ENCODE measurements at regions not wholly inside any gene's neighbourhood (a gene's known extent, or its start where the extent isn't known, plus 50 kb on each side); places are given as distances from the start of the nearest gene placed in this dataset.

DNA sequence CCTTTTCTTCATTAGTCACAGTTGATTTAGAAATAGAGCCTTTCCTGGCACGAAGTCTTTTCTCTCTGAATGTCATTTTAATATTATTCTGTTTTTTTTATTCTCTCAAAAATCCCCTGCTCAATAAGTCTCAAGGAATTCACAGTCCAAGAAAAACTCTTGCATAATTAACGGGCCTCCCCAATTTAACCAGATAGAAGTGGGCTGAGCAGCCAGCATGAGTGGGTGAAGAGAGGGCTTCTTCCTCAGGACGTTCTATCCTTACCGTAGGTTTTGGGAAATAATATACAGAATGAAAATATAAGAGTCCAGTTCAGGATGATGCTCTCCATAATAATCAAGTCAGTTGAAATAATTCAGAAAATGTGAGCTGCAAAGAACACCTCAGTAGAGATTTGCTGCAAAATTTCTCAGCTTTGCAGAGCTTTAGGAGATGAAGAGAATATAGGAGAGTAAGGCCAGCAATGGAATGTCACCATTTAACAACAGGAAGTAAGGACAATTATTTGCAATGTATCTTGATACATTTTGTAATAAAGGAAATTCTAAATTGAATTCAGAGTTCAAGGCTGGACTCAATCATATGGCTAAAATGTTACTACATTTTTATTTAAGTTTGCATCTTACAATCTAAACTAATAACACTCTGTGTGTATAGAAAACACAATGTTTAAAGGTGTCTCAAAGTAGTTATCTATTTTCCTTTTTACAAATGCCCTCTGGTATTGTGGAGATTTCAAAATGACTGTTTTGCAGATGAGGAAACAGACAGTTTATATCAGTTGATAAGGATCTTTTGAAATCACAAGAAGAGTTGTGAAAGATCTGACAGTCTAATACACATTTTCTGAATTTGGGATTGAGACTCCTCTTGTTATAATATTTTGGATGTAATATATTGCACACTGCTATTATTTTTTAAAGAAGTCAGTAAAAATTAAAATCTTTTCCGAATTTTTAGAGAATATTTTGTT is 1724.1 kb upstream of the SEL1L start:
- Histone ChIP-seq H3K27me3 (ENCODE audit: insufficient read depth, low read depth) (no peaks in the 10 kb centered on the region), H2AFZ (ENCODE audit: low read depth) (no peak overlapping the region), H3K4me1 (ENCODE audit: low read depth, poor library complexity, severe bottlenecking) (no peaks in the 10 kb centered on the region), H4K20me1 (ENCODE audit: insufficient read depth) (no peaks in the 10 kb centered on the region), H3K4me2 (no peak overlapping the region), H3K27ac (no peak overlapping the region), H3K4me3 (IDR thresholded peaks at IDR 0.05; ENCODE audit: insufficient read depth, low read depth, low read length) (no peak overlapping the region), H3K79me2 (ENCODE audit: insufficient read depth, low read depth) (no peaks in the 10 kb centered on the region), H3K36me3 (ENCODE audit: insufficient read depth) (no peaks in the 10 kb centered on the region), H3K9ac (no peak overlapping the region)
- TF ChIP-seq, protein P1, sequence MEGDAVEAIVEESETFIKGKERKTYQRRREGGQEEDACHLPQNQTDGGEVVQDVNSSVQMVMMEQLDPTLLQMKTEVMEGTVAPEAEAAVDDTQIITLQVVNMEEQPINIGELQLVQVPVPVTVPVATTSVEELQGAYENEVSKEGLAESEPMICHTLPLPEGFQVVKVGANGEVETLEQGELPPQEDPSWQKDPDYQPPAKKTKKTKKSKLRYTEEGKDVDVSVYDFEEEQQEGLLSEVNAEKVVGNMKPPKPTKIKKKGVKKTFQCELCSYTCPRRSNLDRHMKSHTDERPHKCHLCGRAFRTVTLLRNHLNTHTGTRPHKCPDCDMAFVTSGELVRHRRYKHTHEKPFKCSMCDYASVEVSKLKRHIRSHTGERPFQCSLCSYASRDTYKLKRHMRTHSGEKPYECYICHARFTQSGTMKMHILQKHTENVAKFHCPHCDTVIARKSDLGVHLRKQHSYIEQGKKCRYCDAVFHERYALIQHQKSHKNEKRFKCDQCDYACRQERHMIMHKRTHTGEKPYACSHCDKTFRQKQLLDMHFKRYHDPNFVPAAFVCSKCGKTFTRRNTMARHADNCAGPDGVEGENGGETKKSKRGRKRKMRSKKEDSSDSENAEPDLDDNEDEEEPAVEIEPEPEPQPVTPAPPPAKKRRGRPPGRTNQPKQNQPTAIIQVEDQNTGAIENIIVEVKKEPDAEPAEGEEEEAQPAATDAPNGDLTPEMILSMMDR (conservative IDR thresholded peaks at IDR 0.05; ENCODE audit: low read depth, low read length): no peak

DNA sequence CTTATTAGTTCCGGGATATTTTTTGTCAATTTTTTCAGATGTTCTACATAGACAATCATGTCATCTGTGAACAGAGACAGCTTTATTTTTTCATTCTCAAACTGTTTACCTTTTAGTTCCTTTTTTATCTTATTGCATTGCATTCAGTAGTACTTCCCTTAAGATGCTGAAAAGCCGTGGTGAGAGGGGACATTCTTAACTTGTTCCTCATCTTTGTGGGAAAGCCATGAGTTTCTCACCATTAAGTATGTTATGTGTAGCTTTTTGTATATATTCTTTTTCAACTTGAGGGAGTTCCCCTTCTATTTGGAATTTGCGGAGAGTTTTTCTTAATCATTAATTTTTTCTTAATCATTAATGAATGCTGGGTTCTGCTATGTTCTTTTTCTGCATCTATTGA is 1727.1 kb upstream of the SEL1L start:
- no peaks in the 10 kb centered on the region for H4K20me1 ChIP-seq (ENCODE audit: insufficient read depth)
- H3K4me2 ChIP-seq: no peak overlapping the region
- no peak overlapping the region for H3K27ac ChIP-seq
- no peak overlapping the region for H2AFZ ChIP-seq (ENCODE audit: low read depth)
- H3K9ac ChIP-seq: no peak overlapping the region
- no peaks in the 10 kb centered on the region for H3K4me1 ChIP-seq (ENCODE audit: low read depth, poor library complexity, severe bottlenecking)
- TF ChIP-seq, protein P1 (conservative IDR thresholded peaks at IDR 0.05; ENCODE audit: low read depth, low read length): no peak
- no peaks in the 10 kb centered on the region for H3K79me2 ChIP-seq (ENCODE audit: insufficient read depth, low read depth)
- no peaks in the 10 kb centered on the region for H3K27me3 ChIP-seq (ENCODE audit: insufficient read depth, low read depth)
- no peak overlapping the region for H3K4me3 ChIP-seq (IDR thresholded peaks at IDR 0.05; ENCODE audit: insufficient read depth, low read depth, low read length)
- no peaks in the 10 kb centered on the region for H3K36me3 ChIP-seq (ENCODE audit: insufficient read depth)

DNA sequence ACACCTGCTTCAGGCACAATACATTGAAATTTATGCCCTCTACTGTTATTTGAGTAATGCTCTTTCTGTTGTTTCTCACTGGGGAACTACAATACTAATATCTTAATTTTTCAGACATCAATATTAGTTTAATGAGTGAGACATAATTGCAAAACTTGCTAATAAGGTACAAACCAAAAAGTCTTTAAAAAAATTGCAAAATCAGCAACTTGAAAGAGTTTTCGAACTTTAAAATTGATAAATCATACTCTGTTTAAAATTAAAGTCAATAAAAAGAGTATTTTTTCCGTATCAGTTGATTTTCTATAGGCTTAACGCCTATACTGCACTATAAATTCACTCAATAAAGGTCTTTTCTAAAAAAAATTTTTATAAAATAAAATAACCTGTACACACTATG is 1735.9 kb upstream of the SEL1L start:
- Histone ChIP-seq H3K4me3 (IDR thresholded peaks at IDR 0.05; ENCODE audit: insufficient read depth, low read depth, low read length) (no peak overlapping the region), H2AFZ (ENCODE audit: low read depth) (no peak overlapping the region), H3K9ac (no peak overlapping the region), H3K4me1 (ENCODE audit: low read depth, poor library complexity, severe bottlenecking) (no peaks in the 10 kb centered on the region), H3K36me3 (ENCODE audit: insufficient read depth) (no peaks in the 10 kb centered on the region), H3K4me2 (no peak overlapping the region), H3K27me3 (ENCODE audit: insufficient read depth, low read depth) (no peaks in the 10 kb centered on the region), H3K27ac (no peak overlapping the region), H4K20me1 (ENCODE audit: insufficient read depth) (no peaks in the 10 kb centered on the region), H3K79me2 (ENCODE audit: insufficient read depth, low read depth) (no peaks in the 10 kb centered on the region)
- TF ChIP-seq, protein P1 (conservative IDR thresholded peaks at IDR 0.05; ENCODE audit: low read depth, low read length): no peak

DNA sequence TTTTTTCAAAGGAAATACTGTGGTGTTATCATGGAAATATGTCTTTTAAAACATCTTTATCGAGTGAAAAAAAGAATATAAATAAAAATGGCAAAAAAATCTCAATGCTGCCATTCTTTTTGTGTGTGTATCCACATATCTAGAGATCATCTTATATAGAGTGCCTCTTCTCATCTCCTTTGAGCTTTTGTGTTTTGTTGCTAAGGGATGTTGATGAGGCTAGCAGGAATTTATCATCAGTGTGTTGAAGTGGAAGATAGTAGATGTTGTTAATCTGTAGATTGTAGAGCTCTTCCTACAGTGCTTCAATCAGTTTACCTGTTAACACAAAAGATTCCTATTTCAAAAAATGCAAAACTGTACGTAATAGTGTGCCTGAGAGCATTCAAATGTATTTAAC is 1738.0 kb upstream of the SEL1L start:
- Histone ChIP-seq H3K4me3 (IDR thresholded peaks at IDR 0.05; ENCODE audit: insufficient read depth, low read depth, low read length) (no peak overlapping the region), H3K36me3 (ENCODE audit: insufficient read depth) (no peaks in the 10 kb centered on the region), H4K20me1 (ENCODE audit: insufficient read depth) (no peaks in the 10 kb centered on the region), H3K27me3 (ENCODE audit: insufficient read depth, low read depth) (no peaks in the 10 kb centered on the region), H3K27ac (no peak overlapping the region), H3K4me2 (no peak overlapping the region), H2AFZ (ENCODE audit: low read depth) (no peak overlapping the region), H3K4me1 (ENCODE audit: low read depth, poor library complexity, severe bottlenecking) (no peaks in the 10 kb centered on the region), H3K79me2 (ENCODE audit: insufficient read depth, low read depth) (no peaks in the 10 kb centered on the region), H3K9ac (no peak overlapping the region)
- TF ChIP-seq, protein P1 (conservative IDR thresholded peaks at IDR 0.05; ENCODE audit: low read depth, low read length): no peak
